Fibroblast of lung (primary cell): ENCODE measurements at regions not wholly inside any gene's neighbourhood (a gene's known extent, or its start where the extent isn't known, plus 50 kb on each side); places are given as distances from the start of the nearest gene placed in this dataset.

Source experiments
- DNase-seq, 2 donors: peaks; one replicate each; pipeline versions ENCODE4 v3.0.0 to v3.0.0-alpha.2; 2010; ENCODE audit warnings: low read depth in 2 of 2
- H2AFZ ChIP-seq: 2 replicates; pipeline ENCODE4 v1.5.1; 2012; ENCODE audit warnings: low read length, control low read depth, inconsistent platforms
- H3K27ac ChIP-seq: 2 replicates; pipeline ENCODE4 v1.5.1; 2011; ENCODE audit warnings: low read length, control low read depth; ENCODE audit not compliant: insufficient read depth
- H3K27me3 ChIP-seq: 2 replicates; pipeline ENCODE4 v1.5.1; 2011; ENCODE audit warnings: mild to moderate bottlenecking, low read length; ENCODE audit not compliant: control insufficient read depth, insufficient read depth
- H3K36me3 ChIP-seq: 2 replicates; pipeline ENCODE4 v1.5.1; 2011; ENCODE audit warnings: low read length; ENCODE audit not compliant: control insufficient read depth, insufficient read depth
- H3K4me1 ChIP-seq: 2 replicates; pipeline ENCODE4 v1.5.1; 2011; ENCODE audit warnings: low read length; ENCODE audit not compliant: control insufficient read depth, insufficient read depth; ENCODE audit errors: extremely low read depth
- H3K4me2 ChIP-seq: 2 replicates; pipeline ENCODE4 v1.5.1; 2011; ENCODE audit warnings: low read length, control low read depth; ENCODE audit not compliant: insufficient read depth; ENCODE audit errors: extremely low read depth
- H3K4me3 ChIP-seq, 4 experiments: fragments of 200-600 bp in 1 of 4; sonication (generic) in 1 of 4; replicated peaks in 1 of 4; 2 replicates each; pipeline ENCODE4 v1.5.1; 2011 to 2016; ENCODE audit warnings: low read length in 4 of 4, low read depth in 3 of 4, mild to moderate bottlenecking in 3 of 4, control low read depth in 2 of 4, inconsistent platforms in 1 of 4, mixed read lengths in 1 of 4; ENCODE audit not compliant: insufficient read depth in 1 of 4; ENCODE audit errors: control extremely low read depth in 1 of 4
- H3K79me2 ChIP-seq: 2 replicates; pipeline ENCODE4 v1.5.1; 2012; ENCODE audit warnings: mild to moderate bottlenecking, low read length, inconsistent platforms; ENCODE audit not compliant: control insufficient read depth, insufficient read depth
- H3K9ac ChIP-seq: 2 replicates; pipeline ENCODE4 v1.5.1; 2011; ENCODE audit warnings: mild to moderate bottlenecking, low read length, control low read depth; ENCODE audit not compliant: insufficient read depth
- H3K9me3 ChIP-seq: 2 replicates; pipeline ENCODE4 v1.5.1; 2012; ENCODE audit warnings: low read depth, low read length; ENCODE audit not compliant: control insufficient read depth, insufficient read depth
- H4K20me1 ChIP-seq: 2 replicates; pipeline ENCODE4 v1.5.1; 2011; ENCODE audit warnings: low read length; ENCODE audit not compliant: control insufficient read depth, insufficient read depth; ENCODE audit errors: extremely low read depth
- CTCF ChIP-seq, 2 donors: IDR thresholded peaks in 1 of 2; conservative IDR thresholded peaks in 1 of 2; 1 replicate in 1 of 2; 2 replicates in 1 of 2; pipeline ENCODE4 v1.5.1; 2011 to 2012; ENCODE audit warnings: low read length in 2 of 2, control low read depth in 1 of 2, inconsistent platforms in 1 of 2, low read depth in 1 of 2, mild to moderate bottlenecking in 1 of 2
- EZH2 ChIP-seq: IDR thresholded peaks from 2 replicates; pipeline ENCODE4 v1.5.1; 2012; ENCODE audit warnings: low read length, control low read depth, mild to moderate bottlenecking; ENCODE audit errors: missing control alignments

- no peaks in the 10 kb centered on the region for H3K36me3 ChIP-seq
- no peaks in the 10 kb centered on the region for H3K79me2 ChIP-seq
- peaks cover 27% of the 10 kb centered on the region for H3K4me1 ChIP-seq
- H3K27ac ChIP-seq: no peak overlapping the region
- no peaks in the 10 kb centered on the region for H3K27me3 ChIP-seq
- H3K9me3 ChIP-seq: no peaks in the 10 kb centered on the region
- H4K20me1 ChIP-seq: no peaks in the 10 kb centered on the region
- no peak overlapping the region for H2AFZ ChIP-seq
- H3K9ac ChIP-seq: no peak overlapping the region
- no peak for DNase-seq
- no peak overlapping the region for H3K4me3 ChIP-seq
- TF ChIP-seq EZH2 (no peak), CTCF (conservative IDR thresholded peaks at IDR 0.05 in 1 of 2, IDR thresholded peaks at IDR 0.05 in 1 of 2; ENCODE audit: low read depth in 1 of 2, low read length in 2 of 2) (no peak)
- H3K4me2 ChIP-seq: no peak overlapping the region
Measured at GRCh38 chr9:121561385-121562222, 62.0 kb upstream of the GGTA1 start.

- peaks cover 30% of the 10 kb centered on the region for H3K4me1 ChIP-seq
- H2AFZ ChIP-seq: no peak overlapping the region
- no peaks in the 10 kb centered on the region for H3K79me2 ChIP-seq
- H3K27me3 ChIP-seq: no peaks in the 10 kb centered on the region
- no peak for DNase-seq
- no peak overlapping the region for H3K27ac ChIP-seq
- H4K20me1 ChIP-seq: no peaks in the 10 kb centered on the region
- no peaks in the 10 kb centered on the region for H3K9me3 ChIP-seq
- TF ChIP-seq CTCF (conservative IDR thresholded peaks at IDR 0.05 in 1 of 2, IDR thresholded peaks at IDR 0.05 in 1 of 2; ENCODE audit: low read depth in 1 of 2, low read length in 2 of 2) (no peak), EZH2 (no peak)
- no peak overlapping the region for H3K9ac ChIP-seq
- no peaks in the 10 kb centered on the region for H3K36me3 ChIP-seq
- H3K4me3 ChIP-seq: no peak overlapping the region
- no peak overlapping the region for H3K4me2 ChIP-seq
Measured at GRCh38 chr9:121562301-121562700, 62.7 kb upstream of the GGTA1 start.

- no peak overlapping the region for H2AFZ ChIP-seq
- no peak overlapping the region for H3K27ac ChIP-seq
- no peaks in the 10 kb centered on the region for H4K20me1 ChIP-seq
- no peak overlapping the region for H3K9ac ChIP-seq
- H3K27me3 ChIP-seq: no peaks in the 10 kb centered on the region
- no peak for TF ChIP-seq CTCF (conservative IDR thresholded peaks at IDR 0.05 in 1 of 2, IDR thresholded peaks at IDR 0.05 in 1 of 2; ENCODE audit: low read depth in 1 of 2, low read length in 2 of 2)
- no peak for TF ChIP-seq EZH2
- peaks cover 26% of the 10 kb centered on the region for H3K4me1 ChIP-seq
- H3K36me3 ChIP-seq: no peaks in the 10 kb centered on the region
- no peak overlapping the region for H3K4me3 ChIP-seq
- H3K9me3 ChIP-seq: no peaks in the 10 kb centered on the region
- no peak for DNase-seq
- H3K79me2 ChIP-seq: no peaks in the 10 kb centered on the region
- no peak overlapping the region for H3K4me2 ChIP-seq
Measured at GRCh38 chr9:121563425-121563824, 63.8 kb upstream of the GGTA1 start.
